ENCODE measurements at regions not wholly inside any gene's neighbourhood (a gene's known extent, or its start where the extent isn't known, plus 50 kb on each side); places are given as distances from the start of the nearest gene placed in this dataset.

- TF ChIP-seq CTCF (optimal IDR thresholded peaks at IDR 0.05 in 1 of 3, IDR thresholded peaks at IDR 0.05 in 1 of 3, conservative IDR thresholded peaks at IDR 0.05 in 1 of 3; ENCODE audit: extremely low read depth in 1 of 3, insufficient read depth in 2 of 3, low read length in 3 of 3) = no peak
- TF ChIP-seq EZH2 (IDR thresholded peaks at IDR 0.05; ENCODE audit: low read length) = no peak
Measured at GRCh38 chr1:213715182-213715581, 272.6 kb upstream of the PROX1 start.
